Retinal pigment epithelial cell (primary cell): ENCODE measurements at regions not wholly inside any gene's neighbourhood (a gene's known extent, or its start where the extent isn't known, plus 50 kb on each side); places are given as distances from the start of the nearest gene placed in this dataset.

ENCODE experiments used
- DNase-seq: peaks from one replicate; pipeline ENCODE4 v3.0.0-alpha.2; 2010; ENCODE audit warnings: low read depth
- H3K4me3 ChIP-seq: 2 replicates; pipeline ENCODE4 v1.5.1; 2011; ENCODE audit warnings: mild to moderate bottlenecking, low read length, control low read depth, moderate library complexity
- TF ChIP-seq, protein P1 (sequence below): conservative IDR thresholded peaks from 2 replicates; pipeline ENCODE4 v1.5.1; 2011; ENCODE audit warnings: low read depth, low read length, control low read depth, inconsistent platforms

GRCh38 chr16:66265556-66266141 is 100.8 kb upstream of the CDH5 start:
- no peak for DNase-seq
- TF ChIP-seq, protein P1, sequence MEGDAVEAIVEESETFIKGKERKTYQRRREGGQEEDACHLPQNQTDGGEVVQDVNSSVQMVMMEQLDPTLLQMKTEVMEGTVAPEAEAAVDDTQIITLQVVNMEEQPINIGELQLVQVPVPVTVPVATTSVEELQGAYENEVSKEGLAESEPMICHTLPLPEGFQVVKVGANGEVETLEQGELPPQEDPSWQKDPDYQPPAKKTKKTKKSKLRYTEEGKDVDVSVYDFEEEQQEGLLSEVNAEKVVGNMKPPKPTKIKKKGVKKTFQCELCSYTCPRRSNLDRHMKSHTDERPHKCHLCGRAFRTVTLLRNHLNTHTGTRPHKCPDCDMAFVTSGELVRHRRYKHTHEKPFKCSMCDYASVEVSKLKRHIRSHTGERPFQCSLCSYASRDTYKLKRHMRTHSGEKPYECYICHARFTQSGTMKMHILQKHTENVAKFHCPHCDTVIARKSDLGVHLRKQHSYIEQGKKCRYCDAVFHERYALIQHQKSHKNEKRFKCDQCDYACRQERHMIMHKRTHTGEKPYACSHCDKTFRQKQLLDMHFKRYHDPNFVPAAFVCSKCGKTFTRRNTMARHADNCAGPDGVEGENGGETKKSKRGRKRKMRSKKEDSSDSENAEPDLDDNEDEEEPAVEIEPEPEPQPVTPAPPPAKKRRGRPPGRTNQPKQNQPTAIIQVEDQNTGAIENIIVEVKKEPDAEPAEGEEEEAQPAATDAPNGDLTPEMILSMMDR: no peak
- H3K4me3 ChIP-seq: no peak overlapping the region

GRCh38 chr16:66265048-66265415 is 101.5 kb upstream of the CDH5 start:
- TF ChIP-seq, protein P1: no peak
- no peak overlapping the region for H3K4me3 ChIP-seq
- DNase-seq: no peak

DNA sequence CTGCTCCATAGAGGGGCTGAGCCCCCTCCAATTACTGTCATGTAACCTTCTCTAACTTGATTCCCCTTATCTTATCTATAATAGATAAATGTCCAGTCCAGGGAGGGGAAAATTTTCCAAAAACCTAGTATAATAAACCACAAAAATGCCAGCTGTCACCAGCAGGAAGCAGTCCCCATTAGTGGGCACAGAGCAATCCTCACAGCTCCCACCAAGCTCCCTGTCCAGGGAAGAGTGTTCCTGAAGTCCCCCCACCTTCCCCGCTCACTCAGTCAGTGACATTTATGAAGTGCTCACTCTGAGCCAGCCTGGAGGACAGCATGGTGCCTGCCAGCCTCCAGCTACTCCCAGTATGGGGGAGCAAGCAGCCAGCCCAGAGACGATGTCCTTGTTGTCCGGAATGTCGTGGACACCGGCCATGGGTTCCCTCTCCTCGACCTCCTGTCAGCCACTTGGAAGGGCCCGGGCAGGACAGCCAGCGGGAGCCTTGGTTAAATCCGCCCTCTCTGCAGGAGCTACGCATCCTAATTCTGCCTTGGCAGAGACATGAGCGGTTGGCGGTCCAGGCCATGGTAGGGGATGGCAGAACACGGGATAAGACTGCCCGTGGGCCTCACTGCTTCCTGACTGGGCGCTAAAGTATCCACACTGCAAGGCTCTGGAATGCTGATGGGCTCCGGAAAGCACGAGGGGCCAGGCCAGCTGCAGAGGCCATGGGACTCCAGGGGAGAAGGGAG is 102.0 kb upstream of the CDH5 start:
- no peak for DNase-seq
- TF ChIP-seq, protein P1: no peak
- H3K4me3 ChIP-seq: no peak overlapping the region

- TF ChIP-seq, protein P1: no peak
- no peak overlapping the region for H3K4me3 ChIP-seq
- no peak for DNase-seq
These were observed 102.5 kb upstream of the CDH5 start for GRCh38 chr16:66263973-66264310.

DNA sequence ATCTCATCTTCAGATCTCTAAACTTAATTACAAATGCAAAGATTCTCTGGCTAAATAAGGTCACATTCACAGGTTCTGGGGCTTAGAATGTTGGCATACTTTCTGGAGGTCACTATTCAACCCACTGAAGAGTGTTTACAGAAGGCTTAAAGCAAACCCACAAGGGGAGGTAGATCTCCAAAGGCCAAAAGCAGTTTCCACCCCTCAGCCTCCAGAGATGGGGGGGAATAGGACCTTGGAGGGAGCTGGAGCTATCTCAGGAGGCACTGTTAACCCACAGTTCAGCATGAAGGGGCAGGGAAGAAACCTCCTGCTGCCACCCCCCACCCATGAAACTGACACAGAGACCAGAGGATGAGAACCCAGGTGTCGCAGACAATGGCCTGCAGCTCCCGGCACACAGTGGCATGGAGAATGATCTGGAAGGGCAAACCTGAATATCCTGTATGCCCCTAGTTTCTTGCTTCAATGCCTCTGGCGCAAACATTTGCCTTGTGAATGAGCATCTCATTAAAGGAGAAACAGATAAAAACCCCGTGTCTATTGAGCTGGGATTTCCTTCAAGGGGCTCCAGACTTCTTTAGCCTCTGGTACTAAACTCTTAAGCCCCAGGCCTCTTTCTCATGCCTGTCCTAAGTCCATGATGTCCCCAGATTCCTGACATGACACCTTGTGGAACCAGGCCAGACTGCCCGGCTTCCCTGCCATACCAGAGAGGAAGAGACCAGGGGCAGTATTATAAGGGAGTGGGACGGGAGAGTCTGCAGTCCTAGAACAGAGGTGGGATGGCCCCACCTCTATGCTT is 103.1 kb upstream of the CDH5 start:
- H3K4me3 ChIP-seq: no peak overlapping the region
- no peak for DNase-seq
- TF ChIP-seq, protein P1: no peak

DNA sequence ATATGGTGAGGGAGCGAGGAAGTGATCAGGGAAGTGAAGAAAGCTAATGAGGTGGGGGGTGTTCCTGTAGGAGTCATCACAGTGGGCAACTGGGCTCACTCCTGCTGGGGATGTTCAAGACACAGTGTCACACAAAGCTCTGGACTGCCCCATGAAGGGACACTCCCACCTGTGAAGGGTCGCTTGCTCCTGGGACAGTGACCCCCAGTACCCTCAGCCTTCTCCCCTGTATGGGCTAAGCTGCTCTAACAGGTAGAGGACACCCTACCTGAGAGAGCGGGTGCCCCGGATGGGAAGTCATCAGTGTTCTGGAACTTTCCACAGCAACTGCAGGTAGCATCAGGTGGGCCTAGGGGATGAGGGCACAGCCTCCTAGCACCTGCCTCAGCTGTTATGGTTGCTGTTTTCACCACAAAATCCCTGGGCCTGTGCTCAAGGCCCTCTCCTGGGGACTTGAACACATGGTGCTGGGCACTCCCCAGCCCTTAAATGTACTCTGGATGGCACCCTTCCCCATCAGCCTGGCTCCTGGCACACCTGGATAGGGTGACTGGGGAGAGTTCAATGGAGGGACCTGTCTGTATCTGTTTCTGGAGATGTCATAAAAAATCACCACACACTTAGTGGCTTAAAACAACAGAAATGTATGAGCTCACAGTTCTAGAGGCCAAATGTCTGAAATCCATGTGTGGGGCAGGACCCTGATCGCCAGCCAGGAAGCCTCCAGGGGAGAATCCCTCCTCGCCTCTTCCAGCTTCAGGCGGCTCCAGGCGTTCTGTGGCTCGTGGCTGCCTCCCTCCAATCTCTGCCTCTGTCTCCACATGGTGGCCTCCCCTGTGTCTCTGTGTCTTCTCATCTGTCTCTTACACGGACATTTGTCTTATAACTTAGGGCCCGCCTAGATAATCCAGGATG is 104.0 kb upstream of the CDH5 start:
- no peak for DNase-seq
- no peak overlapping the region for H3K4me3 ChIP-seq
- TF ChIP-seq, protein P1: no peak
